Stimulated activated CD8-positive, alpha-beta memory T cell treated with anti-CD3 and anti-CD28 coated beads, Interleukin-7, amount 100 ng/mL, for 4 hours (primary cell): ENCODE measurements at regions not wholly inside any gene's neighbourhood (a gene's known extent, or its start where the extent isn't known, plus 50 kb on each side); places are given as distances from the start of the nearest gene placed in this dataset.

ENCODE experiments used
- DNase-seq, 2 donors: peaks; one replicate each; pipeline ENCODE4 v3.0.0-alpha.2; 2020; ENCODE audit warnings: low read depth in 2 of 2

- peak; percentile 65 to 73 for DNase-seq
These were observed 63.6 kb downstream of the SPINK2 start for GRCh38 chr4:56757821-56758411.

GRCh38 chr4:56757261-56757746 is 64.2 kb downstream of the SPINK2 start:
- DNase-seq: peak in 1 of 2 donors; percentile 22

- no peak for DNase-seq
These were observed 65.6 kb downstream of the SPINK2 start for GRCh38 chr4:56755901-56756300.

- DNase-seq: no peak
These were observed 68.5 kb downstream of the SPINK2 start for GRCh38 chr4:56752985-56753384.

GRCh38 chr4:56750231-56750630 is 69.1 kb upstream of the HOPX start:
- DNase-seq: no peak

- DNase-seq: no peak
These were observed 67.2 kb upstream of the HOPX start for GRCh38 chr4:56748271-56748670.

GRCh38 chr4:56746639-56747038 is 65.5 kb upstream of the HOPX start:
- DNase-seq: no peak

- no peak for DNase-seq
These were observed 63.9 kb upstream of the HOPX start for GRCh38 chr4:56745042-56745441.

- DNase-seq: no peak
These were observed 62.9 kb upstream of the HOPX start for GRCh38 chr4:56744030-56744429.

GRCh38 chr4:56743550-56743949 is 62.5 kb upstream of the HOPX start:
- no peak for DNase-seq

- DNase-seq: no peak
These were observed 61.2 kb upstream of the HOPX start for GRCh38 chr4:56742080-56742871.

GRCh38 chr4:56741595-56741994 is 60.5 kb upstream of the HOPX start:
- no peak for DNase-seq

- no peak for DNase-seq
These were observed 58.1 kb upstream of the HOPX start for GRCh38 chr4:56739066-56739777.

- no peak for DNase-seq
These were observed 56.6 kb upstream of the HOPX start for GRCh38 chr4:56737666-56738065.

- DNase-seq: no peak
These were observed 52.3 kb upstream of the HOPX start for GRCh38 chr4:56733352-56733751.

- no peak for DNase-seq
These were observed 51.2 kb upstream of the HOPX start for GRCh38 chr4:56732301-56732700.

GRCh38 chr4:56731857-56732256 is 50.8 kb upstream of the HOPX start:
- DNase-seq: no peak
